Gastroesophageal sphincter (tissue), 4 donors: ENCODE measurements at regions not wholly inside any gene's neighbourhood (a gene's known extent, or its start where the extent isn't known, plus 50 kb on each side); places are given as distances from the start of the nearest gene placed in this dataset.

Source experiments
- ATAC-seq: fragments of 150-250 bp; one replicate; pipeline ENCODE4 v1.9.1; 2016; ENCODE audit warnings: mild to moderate bottlenecking, moderate library complexity
- H3K27ac ChIP-seq, 4 donors: fragments of 200-600 bp; sonication (generic) in 3 of 4; 1 replicate in 3 of 4; 2 replicates in 1 of 4; pipeline ENCODE4 v1.5.1; 2016 to 2019
- H3K27me3 ChIP-seq: fragments of 200-600 bp; sonication (generic); one replicate; pipeline ENCODE4 v1.5.1; 2019
- H3K36me3 ChIP-seq, 2 donors: fragments of 200-600 bp; sonication (generic); one replicate each; pipeline ENCODE4 v1.5.1; 2019; ENCODE audit warnings: control low read depth in 1 of 2
- H3K4me1 ChIP-seq, 3 donors: fragments of 200-600 bp; sonication (generic); 1 replicate in 2 of 3; 2 replicates in 1 of 3; pipeline ENCODE4 v1.5.1; 2016 to 2019; ENCODE audit warnings: control low read depth in 2 of 3
- H3K4me3 ChIP-seq, 2 donors: fragments of 200-600 bp; sonication (generic); one replicate each; pipeline ENCODE4 v1.5.1; 2019; ENCODE audit warnings: mild to moderate bottlenecking in 1 of 2, moderate library complexity in 1 of 2
- H3K9me3 ChIP-seq, 3 donors: fragments of 200-600 bp; sonication (generic); one replicate each; pipeline ENCODE4 v1.5.1; 2017 to 2019; ENCODE audit warnings: control low read depth in 2 of 3
- EP300 ChIP-seq: sonication (generic); formaldehyde crosslinking; IDR thresholded peaks from one replicate; pipeline ENCODE4 v1.6.1; 2017; ENCODE audit warnings: antibody characterized with exemption, mild to moderate bottlenecking
- POLR2A ChIP-seq, 2 donors: fragments of 450-650 bp; IDR thresholded peaks; one replicate each; pipeline ENCODE4 v1.6.1; 2017; ENCODE audit warnings: antibody characterized with exemption in 2 of 2, mild to moderate bottlenecking in 2 of 2, moderate library complexity in 1 of 2
- POLR2AphosphoS5 ChIP-seq: sonication (generic); formaldehyde crosslinking; IDR thresholded peaks from one replicate; pipeline ENCODE4 v1.6.1; 2017; ENCODE audit warnings: antibody characterized with exemption
- WGBS, 2 donors: methylation state at CpG; one replicate each; pipeline ENCODE4 v1.1.5; 2018; ENCODE audit warnings: low coverage in 1 of 2; 5-methylcytosine and 5-hydroxymethylcytosine counted together
- TF ChIP-seq, protein P1 (sequence below), 4 experiments: fragments of 200-600 bp in 2 of 4; fragments of 450-650 bp in 2 of 4; sonication (generic) in 1 of 4; IDR thresholded peaks; one replicate each; pipeline ENCODE4 v1.5.1; 2017 to 2019; ENCODE audit warnings: antibody characterized with exemption in 4 of 4, mild to moderate bottlenecking in 2 of 4, moderate library complexity in 2 of 4

- peak overlapping the region in 3 of 4 donors; percentile 3 to 72 (median 23) for H3K27ac ChIP-seq
- WGBS, 2 donors = 42 to 78% methylated on average over 3 of the region's 4 CpGs
These were observed 507.9 kb downstream of the RPS24 start for GRCh38 chr10:78541481-78542140.

DNA sequence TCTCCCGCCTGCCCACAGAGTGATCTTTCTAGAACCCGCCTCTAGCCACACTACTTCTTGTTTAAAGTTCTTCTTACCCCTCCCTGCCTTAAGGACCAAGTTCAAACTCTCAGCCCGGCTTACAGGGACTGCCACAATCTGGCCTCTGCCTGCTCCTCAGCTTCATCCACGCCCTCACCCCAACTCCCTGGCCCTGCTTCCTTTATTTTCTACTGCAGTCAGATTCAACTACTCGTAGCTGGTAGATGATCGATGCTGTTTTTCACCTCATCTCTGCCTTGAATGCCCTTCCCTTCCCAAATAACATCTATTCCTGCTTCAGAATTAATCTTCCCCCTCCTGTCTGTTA is 508.5 kb downstream of the RPS24 start:
- Histone ChIP-seq H3K9me3 (no peaks in the 10 kb centered on the region), H3K36me3 (no peaks in the 10 kb centered on the region), H3K4me3 (no peak overlapping the region), H3K4me1 (peaks cover 3 to 48% (median 27%) of the 10 kb centered on the region in 3 donors), H3K27ac (peak overlapping the region in 3 of 4 donors; percentile 3 to 72 (median 23)), H3K27me3 (no peaks in the 10 kb centered on the region)
- 72 to 88% methylated on average over 6 of the region's 6 CpGs for WGBS, 2 donors
- no peak for ATAC-seq
- TF ChIP-seq POLR2AphosphoS5 (no peak), POLR2A (IDR thresholded peaks at IDR 0.05) (no peak)
- TF ChIP-seq, protein P1, sequence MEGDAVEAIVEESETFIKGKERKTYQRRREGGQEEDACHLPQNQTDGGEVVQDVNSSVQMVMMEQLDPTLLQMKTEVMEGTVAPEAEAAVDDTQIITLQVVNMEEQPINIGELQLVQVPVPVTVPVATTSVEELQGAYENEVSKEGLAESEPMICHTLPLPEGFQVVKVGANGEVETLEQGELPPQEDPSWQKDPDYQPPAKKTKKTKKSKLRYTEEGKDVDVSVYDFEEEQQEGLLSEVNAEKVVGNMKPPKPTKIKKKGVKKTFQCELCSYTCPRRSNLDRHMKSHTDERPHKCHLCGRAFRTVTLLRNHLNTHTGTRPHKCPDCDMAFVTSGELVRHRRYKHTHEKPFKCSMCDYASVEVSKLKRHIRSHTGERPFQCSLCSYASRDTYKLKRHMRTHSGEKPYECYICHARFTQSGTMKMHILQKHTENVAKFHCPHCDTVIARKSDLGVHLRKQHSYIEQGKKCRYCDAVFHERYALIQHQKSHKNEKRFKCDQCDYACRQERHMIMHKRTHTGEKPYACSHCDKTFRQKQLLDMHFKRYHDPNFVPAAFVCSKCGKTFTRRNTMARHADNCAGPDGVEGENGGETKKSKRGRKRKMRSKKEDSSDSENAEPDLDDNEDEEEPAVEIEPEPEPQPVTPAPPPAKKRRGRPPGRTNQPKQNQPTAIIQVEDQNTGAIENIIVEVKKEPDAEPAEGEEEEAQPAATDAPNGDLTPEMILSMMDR (IDR thresholded peaks at IDR 0.05) = no peak

More at GRCh38 chr10:78541481-78542140, 507.9 kb downstream of the RPS24 start:
- H3K36me3 ChIP-seq = no peaks in the 10 kb centered on the region
- no peak overlapping the region for H3K4me3 ChIP-seq
- ATAC-seq = no peak
- peaks cover 3 to 48% (median 27%) of the 10 kb centered on the region in 3 donors for H3K4me1 ChIP-seq
- H3K9me3 ChIP-seq = no peaks in the 10 kb centered on the region
- no peaks in the 10 kb centered on the region for H3K27me3 ChIP-seq
- TF ChIP-seq, protein P1 (IDR thresholded peaks at IDR 0.05) = no peak
- no peak for TF ChIP-seq EP300
- TF ChIP-seq POLR2AphosphoS5 = no peak
- no peak for TF ChIP-seq POLR2A (IDR thresholded peaks at IDR 0.05)

DNA sequence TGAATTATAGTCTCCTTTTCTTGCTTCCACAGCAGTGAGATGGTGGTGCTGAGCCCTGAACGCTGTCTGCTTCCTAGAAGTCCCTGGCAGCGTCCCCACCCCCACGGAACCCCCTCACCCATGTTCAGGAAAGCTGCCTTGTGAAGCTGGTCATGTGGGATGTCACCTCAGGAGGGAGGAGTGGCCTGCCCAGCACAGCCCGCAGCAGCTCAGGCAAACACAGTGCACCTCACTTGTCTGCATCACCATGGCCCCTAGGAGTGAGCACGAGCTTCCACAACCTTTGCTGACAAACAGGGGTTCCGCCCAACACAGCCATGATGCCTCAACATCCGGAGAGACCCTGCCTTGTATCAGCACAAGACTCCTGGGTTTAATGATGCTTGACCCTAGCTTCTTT is 508.9 kb downstream of the RPS24 start:
- TF ChIP-seq, protein P1 (IDR thresholded peaks at IDR 0.05) = no peak
- TF ChIP-seq EP300 = no peak
- TF ChIP-seq POLR2AphosphoS5 = no peak
- no peak for TF ChIP-seq POLR2A (IDR thresholded peaks at IDR 0.05)
- H3K36me3 ChIP-seq = no peaks in the 10 kb centered on the region
- WGBS, 2 donors = 100% methylated on average over 1 of the region's 7 CpGs; no CpG with 5 or more reads in 1 of the 2 donors
- ATAC-seq = no peak
- no peaks in the 10 kb centered on the region for H3K9me3 ChIP-seq
- no peaks in the 10 kb centered on the region for H3K27me3 ChIP-seq
- H3K4me1 ChIP-seq = peaks cover 3 to 48% (median 27%) of the 10 kb centered on the region in 3 donors
- peak overlapping the region in 3 of 4 donors; percentile 3 to 75 (median 72) for H3K27ac ChIP-seq
- no peak overlapping the region for H3K4me3 ChIP-seq

DNA sequence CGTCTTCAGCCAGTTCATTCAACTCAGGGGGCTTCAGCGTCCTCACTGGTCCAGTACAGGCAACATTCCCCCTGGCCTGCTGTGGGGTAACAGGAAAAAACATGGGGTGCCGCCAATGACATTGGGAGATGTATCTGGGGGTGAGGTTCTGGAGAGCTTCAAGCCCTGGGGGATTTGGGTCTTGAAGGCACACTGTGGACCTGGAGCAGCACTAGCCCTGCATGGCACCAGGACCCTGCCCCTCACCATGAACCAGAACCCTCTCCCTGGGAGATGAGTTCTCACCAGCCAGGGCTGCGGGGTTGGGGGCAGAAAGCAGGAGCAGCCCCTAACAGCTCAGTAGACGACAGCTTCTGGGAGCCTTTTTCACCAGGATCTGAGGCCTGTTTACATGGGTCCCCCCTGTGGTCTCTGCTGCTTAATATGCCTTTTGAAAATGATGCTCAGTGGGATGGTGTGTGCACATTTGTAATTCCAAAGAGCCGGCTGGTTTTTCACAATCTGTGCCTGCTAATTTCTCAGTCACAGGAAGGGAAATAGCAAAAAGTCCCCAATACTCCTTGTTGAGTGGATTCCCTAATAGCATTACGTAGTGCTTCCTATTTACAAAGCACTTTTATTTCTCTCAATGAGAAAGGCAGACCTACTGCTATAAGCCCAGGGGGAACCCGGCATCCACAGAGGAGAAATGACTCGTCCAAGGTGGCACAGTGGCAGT is 509.5 kb downstream of the RPS24 start:
- peaks cover 3 to 48% (median 27%) of the 10 kb centered on the region in 3 donors for H3K4me1 ChIP-seq
- peak overlapping the region in 3 of 4 donors; percentile 51 to 75 (median 72) for H3K27ac ChIP-seq
- no peak overlapping the region for H3K4me3 ChIP-seq
- peak; percentile 66 for ATAC-seq
- no peaks in the 10 kb centered on the region for H3K36me3 ChIP-seq
- no peaks in the 10 kb centered on the region for H3K9me3 ChIP-seq
- WGBS, 2 donors = 31 to 45% methylated on average over 3 to 4 of the region's 9 CpGs
- no peak for TF ChIP-seq EP300
- TF ChIP-seq, protein P1 (IDR thresholded peaks at IDR 0.05) = no peak
- TF ChIP-seq POLR2AphosphoS5 = no peak
- TF ChIP-seq POLR2A (IDR thresholded peaks at IDR 0.05) = no peak
- no peaks in the 10 kb centered on the region for H3K27me3 ChIP-seq
